RCC 7860 (cell line): ENCODE measurements at regions not wholly inside any gene's neighbourhood (a gene's known extent, or its start where the extent isn't known, plus 50 kb on each side); places are given as distances from the start of the nearest gene placed in this dataset.

ENCODE experiments used
- DNase-seq: peaks from one replicate; pipeline ENCODE4 v3.0.0-alpha.2; 2015; ENCODE audit warnings: low spot score
- FAIRE-seq: peaks from 2 replicates; lab custom pipeline; 2012; peaks lifted over from hg19 to GRCh38; lab: Jason Lieb, UNC

GRCh38 chr3:104825116-104825515 is 541.6 kb upstream of the ALCAM start:
- DNase-seq (no peak), FAIRE-seq (no peak)

GRCh38 chr3:104831071-104831470 is 535.6 kb upstream of the ALCAM start:
- no peak for FAIRE-seq
- DNase-seq = no peak

GRCh38 chr3:104832530-104832929 is 534.2 kb upstream of the ALCAM start:
- no peak for DNase-seq
- no peak for FAIRE-seq

GRCh38 chr3:104835376-104835775 is 531.3 kb upstream of the ALCAM start:
- DNase-seq (no peak), FAIRE-seq (no peak)

- DNase-seq = no peak
Measured at GRCh38 chr3:104846270-104846669, 520.4 kb upstream of the ALCAM start.

GRCh38 chr3:104849070-104849469 is 517.6 kb upstream of the ALCAM start:
- FAIRE-seq (no peak), DNase-seq (no peak)

More at GRCh38 chr3:104846270-104846669, 520.4 kb upstream of the ALCAM start:
- no peak for FAIRE-seq

GRCh38 chr3:104854468-104854867 is 512.2 kb upstream of the ALCAM start:
- DNase-seq (no peak), FAIRE-seq (no peak)

GRCh38 chr3:104855702-104856101 is 511.0 kb upstream of the ALCAM start:
- DNase-seq (no peak), FAIRE-seq (no peak)

- DNase-seq = no peak
- no peak for FAIRE-seq
Measured at GRCh38 chr3:104856741-104857140, 510.0 kb upstream of the ALCAM start.

GRCh38 chr3:104868291-104868690 is 498.4 kb upstream of the ALCAM start:
- DNase-seq (no peak), FAIRE-seq (no peak)

GRCh38 chr3:104870276-104870675 is 496.4 kb upstream of the ALCAM start:
- FAIRE-seq (no peak), DNase-seq (no peak)

- DNase-seq = no peak
- FAIRE-seq = no peak
Measured at GRCh38 chr3:104873331-104873730, 493.4 kb upstream of the ALCAM start.

GRCh38 chr3:104878395-104878794 is 488.3 kb upstream of the ALCAM start:
- DNase-seq = no peak
- FAIRE-seq = no peak

GRCh38 chr3:104879919-104880318 is 486.8 kb upstream of the ALCAM start:
- FAIRE-seq (no peak), DNase-seq (no peak)

- DNase-seq (no peak), FAIRE-seq (no peak)
Measured at GRCh38 chr3:104885214-104885814, 481.4 kb upstream of the ALCAM start.

GRCh38 chr3:104886220-104886995 is 480.3 kb upstream of the ALCAM start:
- FAIRE-seq (no peak), DNase-seq (no peak)

- FAIRE-seq (no peak), DNase-seq (no peak)
Measured at GRCh38 chr3:104887069-104887468, 479.6 kb upstream of the ALCAM start.

- FAIRE-seq = no peak
- no peak for DNase-seq
Measured at GRCh38 chr3:104887619-104888018, 479.1 kb upstream of the ALCAM start.

GRCh38 chr3:104892044-104892443 is 474.7 kb upstream of the ALCAM start:
- DNase-seq (no peak), FAIRE-seq (no peak)

- no peak for DNase-seq
- FAIRE-seq = no peak
Measured at GRCh38 chr3:104896624-104897023, 470.1 kb upstream of the ALCAM start.

- DNase-seq (no peak), FAIRE-seq (no peak)
Measured at GRCh38 chr3:104901396-104901795, 465.3 kb upstream of the ALCAM start.

GRCh38 chr3:104903064-104903463 is 463.6 kb upstream of the ALCAM start:
- no peak for FAIRE-seq
- DNase-seq = no peak
